ENCODE measurements at regions not wholly inside any gene's neighbourhood (a gene's known extent, or its start where the extent isn't known, plus 50 kb on each side); places are given as distances from the start of the nearest gene placed in this dataset.
A peak's percentile ranks its signal among the peaks of the same experiment; 100 is the strongest.

- Histone ChIP-seq H3K27me3 (ENCODE audit: control insufficient read depth, insufficient read depth, low read length) (no peaks in the 10 kb centered on the region), H3K4me3 (ENCODE audit: low read depth, low read length) (no peak overlapping the region), H3K9me3 (ENCODE audit: control insufficient read depth, insufficient read depth, low read length) (0 out of 2 replicates have a peak, but pooled peaks cover 5% of the 10 kb centered on the region), H3K27ac (ENCODE audit: low read depth, low read length) (peak overlapping the region; percentile 91), H3K9ac (ENCODE audit: low read depth, low read length) (no peak overlapping the region), H3K36me3 (ENCODE audit: control insufficient read depth, insufficient read depth, low read length) (no peaks in the 10 kb centered on the region), H3K4me1 (ENCODE audit: control insufficient read depth, insufficient read depth, low read length) (peaks cover 57% of the 10 kb centered on the region)
These were observed 72.3 kb upstream of the DST start for GRCh38 chr6:56714982-56715456.

- peak overlapping the region; percentile 91 for H3K27ac ChIP-seq (ENCODE audit: low read depth, low read length)
- 0 out of 2 replicates have a peak, but pooled peaks cover 3% of the 10 kb centered on the region for H3K9me3 ChIP-seq (ENCODE audit: control insufficient read depth, insufficient read depth, low read length)
- H3K9ac ChIP-seq (ENCODE audit: low read depth, low read length), result no peak overlapping the region
- H3K4me1 ChIP-seq (ENCODE audit: control insufficient read depth, insufficient read depth, low read length), result peaks cover 65% of the 10 kb centered on the region
- H3K27me3 ChIP-seq (ENCODE audit: control insufficient read depth, insufficient read depth, low read length), result no peaks in the 10 kb centered on the region
- no peak overlapping the region for H3K4me3 ChIP-seq (ENCODE audit: low read depth, low read length)
- H3K36me3 ChIP-seq (ENCODE audit: control insufficient read depth, insufficient read depth, low read length), result no peaks in the 10 kb centered on the region
These were observed 71.6 kb upstream of the DST start for GRCh38 chr6:56714273-56714672.

DNA sequence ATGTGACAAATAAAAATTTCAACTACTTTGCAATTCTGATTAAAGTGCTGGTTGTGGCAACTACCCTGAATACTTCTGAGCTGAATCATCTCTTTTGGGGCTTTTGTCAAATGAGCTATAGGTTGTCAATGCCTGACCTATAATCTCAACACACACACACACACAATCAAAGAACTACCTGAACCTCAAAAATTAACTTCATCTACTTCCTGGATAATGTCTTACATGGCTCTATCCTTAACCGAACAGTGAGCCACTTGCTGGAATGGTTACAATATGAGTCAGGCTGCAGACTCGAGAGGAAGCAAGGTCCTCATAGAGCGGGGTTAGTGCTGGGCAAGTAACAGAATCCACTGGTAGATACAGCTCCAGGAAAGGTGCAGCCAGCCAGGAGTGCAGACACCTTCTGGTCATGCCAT, 70.6 kb upstream of the DST start:
- Histone ChIP-seq H3K27ac (ENCODE audit: low read depth, low read length) (peak overlapping the region; percentile 91), H3K4me1 (ENCODE audit: control insufficient read depth, insufficient read depth, low read length) (peaks cover 64% of the 10 kb centered on the region), H3K9ac (ENCODE audit: low read depth, low read length) (no peak overlapping the region), H3K4me3 (ENCODE audit: low read depth, low read length) (peak overlapping the region; percentile 11; the same call in 1 of the 2 replicates), H3K27me3 (ENCODE audit: control insufficient read depth, insufficient read depth, low read length) (no peaks in the 10 kb centered on the region), H3K36me3 (ENCODE audit: control insufficient read depth, insufficient read depth, low read length) (no peaks in the 10 kb centered on the region), H3K9me3 (ENCODE audit: control insufficient read depth, insufficient read depth, low read length) (no peaks in the 10 kb centered on the region)

GRCh38 chr6:56710967-56711366, 68.3 kb upstream of the DST start:
- Histone ChIP-seq H3K9me3 (ENCODE audit: control insufficient read depth, insufficient read depth, low read length) (no peaks in the 10 kb centered on the region), H3K36me3 (ENCODE audit: control insufficient read depth, insufficient read depth, low read length) (no peaks in the 10 kb centered on the region), H3K27me3 (ENCODE audit: control insufficient read depth, insufficient read depth, low read length) (no peaks in the 10 kb centered on the region), H3K27ac (ENCODE audit: low read depth, low read length) (no peak overlapping the region), H3K4me3 (ENCODE audit: low read depth, low read length) (no peak overlapping the region), H3K9ac (ENCODE audit: low read depth, low read length) (no peak overlapping the region), H3K4me1 (ENCODE audit: control insufficient read depth, insufficient read depth, low read length) (peaks cover 48% of the 10 kb centered on the region)

DNA sequence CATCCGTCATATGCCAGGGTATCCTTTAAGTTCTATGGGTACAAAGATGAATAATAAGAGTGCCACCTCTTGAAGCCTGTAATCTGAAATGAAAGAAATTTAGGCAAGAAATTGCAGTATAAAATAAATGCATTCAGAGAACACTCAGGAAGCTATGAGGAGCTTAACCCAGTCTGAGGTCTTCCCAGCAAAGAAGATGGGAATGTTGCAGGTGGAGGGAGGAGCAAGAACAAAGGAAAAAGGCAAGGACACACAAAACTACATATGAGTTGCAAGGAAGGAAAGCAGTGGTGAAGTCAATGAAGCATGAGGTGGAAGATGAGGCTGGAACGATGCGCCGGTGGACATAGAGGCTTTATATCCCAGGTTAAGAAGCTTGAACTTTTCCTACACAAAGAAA, 67.0 kb upstream of the DST start:
- Histone ChIP-seq H3K27ac (ENCODE audit: low read depth, low read length) (peak overlapping the region; percentile 68), H3K27me3 (ENCODE audit: control insufficient read depth, insufficient read depth, low read length) (no peaks in the 10 kb centered on the region), H3K36me3 (ENCODE audit: control insufficient read depth, insufficient read depth, low read length) (no peaks in the 10 kb centered on the region), H3K4me3 (ENCODE audit: low read depth, low read length) (no peak overlapping the region), H3K4me1 (ENCODE audit: control insufficient read depth, insufficient read depth, low read length) (peaks cover 35% of the 10 kb centered on the region), H3K9ac (ENCODE audit: low read depth, low read length) (no peak overlapping the region), H3K9me3 (ENCODE audit: control insufficient read depth, insufficient read depth, low read length) (no peaks in the 10 kb centered on the region)

DNA sequence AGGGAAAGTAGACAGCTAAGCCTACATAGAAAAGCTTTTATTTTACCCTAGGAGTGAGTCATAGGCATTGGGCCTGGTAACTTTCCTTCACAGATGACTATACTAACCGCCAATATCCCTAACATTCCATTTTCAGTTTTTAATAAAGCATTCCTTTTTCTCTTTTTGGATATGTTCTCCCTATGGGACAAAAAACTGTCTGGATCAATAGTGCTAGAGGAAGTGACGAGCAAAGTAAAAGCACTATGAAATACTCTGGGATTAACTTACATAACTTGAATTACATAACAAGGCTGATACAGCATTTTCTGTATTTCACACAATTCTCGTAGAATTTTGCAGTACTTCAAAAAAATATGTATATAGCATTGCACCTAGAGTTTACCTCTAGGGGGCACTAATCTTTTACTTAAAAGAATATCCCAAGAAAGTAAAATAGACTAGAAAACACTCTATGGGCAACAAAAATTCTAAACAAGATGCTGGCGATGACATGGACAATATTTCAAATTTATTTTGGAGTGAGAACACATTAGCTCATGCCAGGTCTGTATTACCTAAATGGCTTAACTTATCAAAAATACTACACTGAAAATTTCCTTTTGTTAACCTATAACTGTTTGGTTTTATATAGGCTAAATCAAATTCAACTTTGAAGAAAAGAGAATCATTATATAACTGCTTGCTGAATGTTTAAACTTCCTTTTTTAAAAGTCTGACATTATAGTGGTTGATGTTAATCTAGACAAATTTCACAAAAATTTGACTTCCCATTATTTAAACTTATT, 66.3 kb upstream of the DST start:
- Histone ChIP-seq H3K4me1 (ENCODE audit: control insufficient read depth, insufficient read depth, low read length) (peaks cover 28% of the 10 kb centered on the region), H3K27ac (ENCODE audit: low read depth, low read length) (peak overlapping the region; percentile 68)

DNA sequence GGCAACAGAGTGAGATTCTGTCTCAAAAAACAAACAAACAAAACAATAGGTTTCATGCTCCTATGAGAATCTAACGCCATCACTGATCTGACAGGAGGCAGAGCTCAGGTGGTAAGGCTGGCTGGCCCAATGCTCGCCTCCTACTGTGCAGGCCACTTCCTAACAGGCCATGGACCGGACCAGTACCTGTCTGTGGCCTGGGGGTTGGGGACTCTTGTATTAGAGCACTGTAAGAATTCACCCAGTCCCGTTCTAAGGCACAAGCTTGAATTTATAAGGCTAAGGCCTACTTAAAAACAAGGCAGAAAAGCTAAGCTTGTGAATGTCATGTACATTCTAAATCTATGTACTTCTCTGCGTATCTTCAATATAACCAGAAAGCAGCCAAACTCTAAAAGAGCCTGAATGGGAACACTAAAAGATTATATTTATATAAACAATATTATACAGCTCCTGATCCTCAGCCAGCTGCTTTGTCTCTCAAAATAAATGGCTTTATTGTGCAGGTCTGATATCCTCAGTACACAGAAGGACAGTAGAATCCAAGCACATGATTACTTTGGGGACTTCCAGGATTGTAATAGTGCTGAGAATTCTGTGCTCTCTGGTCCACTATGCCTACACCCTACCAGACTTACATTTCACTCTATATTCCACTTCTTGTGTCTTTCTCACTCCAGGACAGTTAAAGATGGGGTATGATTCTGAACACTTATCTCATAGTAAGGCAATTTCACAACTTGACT, 64.5 kb upstream of the DST start:
- Histone ChIP-seq H3K9ac (ENCODE audit: low read depth, low read length) (no peak overlapping the region), H3K36me3 (ENCODE audit: control insufficient read depth, insufficient read depth, low read length) (peaks cover 12% of the 10 kb centered on the region), H3K27me3 (ENCODE audit: control insufficient read depth, insufficient read depth, low read length) (no peaks in the 10 kb centered on the region), H3K4me3 (ENCODE audit: low read depth, low read length) (no peak overlapping the region), H3K27ac (ENCODE audit: low read depth, low read length) (no peak overlapping the region), H3K9me3 (ENCODE audit: control insufficient read depth, insufficient read depth, low read length) (no peaks in the 10 kb centered on the region), H3K4me1 (ENCODE audit: control insufficient read depth, insufficient read depth, low read length) (peaks cover 15% of the 10 kb centered on the region)

More for the DNA sequence above, 66.3 kb upstream of the DST start:
- no peaks in the 10 kb centered on the region for H3K9me3 ChIP-seq (ENCODE audit: control insufficient read depth, insufficient read depth, low read length)
- no peak overlapping the region for H3K4me3 ChIP-seq (ENCODE audit: low read depth, low read length)
- H3K9ac ChIP-seq (ENCODE audit: low read depth, low read length), result no peak overlapping the region
- no peaks in the 10 kb centered on the region for H3K27me3 ChIP-seq (ENCODE audit: control insufficient read depth, insufficient read depth, low read length)
- no peaks in the 10 kb centered on the region for H3K36me3 ChIP-seq (ENCODE audit: control insufficient read depth, insufficient read depth, low read length)

- H3K27ac ChIP-seq (ENCODE audit: low read depth, low read length), result no peak overlapping the region
- no peak overlapping the region for H3K4me3 ChIP-seq (ENCODE audit: low read depth, low read length)
- no peaks in the 10 kb centered on the region for H3K4me1 ChIP-seq (ENCODE audit: control insufficient read depth, insufficient read depth, low read length)
- H3K9ac ChIP-seq (ENCODE audit: low read depth, low read length), result no peak overlapping the region
- H3K9me3 ChIP-seq (ENCODE audit: control insufficient read depth, insufficient read depth, low read length), result no peaks in the 10 kb centered on the region
- H3K36me3 ChIP-seq (ENCODE audit: control insufficient read depth, insufficient read depth, low read length), result peaks cover 23% of the 10 kb centered on the region
- no peaks in the 10 kb centered on the region for H3K27me3 ChIP-seq (ENCODE audit: control insufficient read depth, insufficient read depth, low read length)
These were observed 56.5 kb upstream of the DST start for GRCh38 chr6:56699066-56699654.

DNA sequence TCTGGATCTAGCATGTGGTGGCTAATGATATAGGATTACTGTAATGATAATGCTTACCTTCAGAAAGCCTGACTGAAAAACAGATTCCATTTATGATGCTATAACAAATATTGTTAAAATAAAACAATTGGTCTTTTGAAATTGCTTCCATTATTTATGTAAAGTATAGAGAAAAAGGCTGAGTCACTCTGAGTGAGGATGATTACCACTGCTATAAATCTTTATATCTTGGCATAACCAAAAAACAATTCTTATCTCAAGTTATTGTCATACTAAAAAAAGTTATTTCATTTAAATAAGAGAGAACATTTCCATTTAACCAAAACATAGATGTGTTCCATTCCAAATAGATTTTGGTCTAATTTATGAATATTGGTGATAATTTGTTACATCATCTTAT, 53.0 kb upstream of the DST start:
- H3K27ac ChIP-seq (ENCODE audit: low read depth, low read length), result no peak overlapping the region
- peaks cover 16% of the 10 kb centered on the region for H3K4me1 ChIP-seq (ENCODE audit: control insufficient read depth, insufficient read depth, low read length)

GRCh38 chr6:56694002-56694401, 51.3 kb upstream of the DST start:
- H3K27ac ChIP-seq (ENCODE audit: low read depth, low read length), result no peak overlapping the region

More for the DNA sequence above, 53.0 kb upstream of the DST start:
- 0 out of 2 replicates have a peak, but pooled peaks cover 4% of the 10 kb centered on the region for H3K36me3 ChIP-seq (ENCODE audit: control insufficient read depth, insufficient read depth, low read length)
- H3K9me3 ChIP-seq (ENCODE audit: control insufficient read depth, insufficient read depth, low read length), result no peaks in the 10 kb centered on the region
- H3K4me3 ChIP-seq (ENCODE audit: low read depth, low read length), result no peak overlapping the region
- no peaks in the 10 kb centered on the region for H3K27me3 ChIP-seq (ENCODE audit: control insufficient read depth, insufficient read depth, low read length)
- H3K9ac ChIP-seq (ENCODE audit: low read depth, low read length), result no peak overlapping the region

More at GRCh38 chr6:56694002-56694401, 51.3 kb upstream of the DST start:
- H3K9ac ChIP-seq (ENCODE audit: low read depth, low read length), result no peak overlapping the region
- H3K4me1 ChIP-seq (ENCODE audit: control insufficient read depth, insufficient read depth, low read length), result peaks cover 23% of the 10 kb centered on the region
- H3K9me3 ChIP-seq (ENCODE audit: control insufficient read depth, insufficient read depth, low read length), result no peaks in the 10 kb centered on the region
- no peaks in the 10 kb centered on the region for H3K27me3 ChIP-seq (ENCODE audit: control insufficient read depth, insufficient read depth, low read length)
- H3K4me3 ChIP-seq (ENCODE audit: low read depth, low read length), result no peak overlapping the region
- 0 out of 2 replicates have a peak, but pooled peaks cover 4% of the 10 kb centered on the region for H3K36me3 ChIP-seq (ENCODE audit: control insufficient read depth, insufficient read depth, low read length)

Data from HUES48 (cell line).